Kidney tubule cell (primary cell): ENCODE measurements at regions not wholly inside any gene's neighbourhood (a gene's known extent, or its start where the extent isn't known, plus 50 kb on each side); places are given as distances from the start of the nearest gene placed in this dataset.
"Not testable (repeated sequence)": the region's sequence is repeated elsewhere in the genome, so short reads cannot be mapped to it uniquely, and the experiment has no call there.

Experiments
- DNase-seq: peaks from one replicate; pipeline ENCODE4 v3.0.0-alpha.2; 2018; ENCODE audit warnings: low spot score

DNA sequence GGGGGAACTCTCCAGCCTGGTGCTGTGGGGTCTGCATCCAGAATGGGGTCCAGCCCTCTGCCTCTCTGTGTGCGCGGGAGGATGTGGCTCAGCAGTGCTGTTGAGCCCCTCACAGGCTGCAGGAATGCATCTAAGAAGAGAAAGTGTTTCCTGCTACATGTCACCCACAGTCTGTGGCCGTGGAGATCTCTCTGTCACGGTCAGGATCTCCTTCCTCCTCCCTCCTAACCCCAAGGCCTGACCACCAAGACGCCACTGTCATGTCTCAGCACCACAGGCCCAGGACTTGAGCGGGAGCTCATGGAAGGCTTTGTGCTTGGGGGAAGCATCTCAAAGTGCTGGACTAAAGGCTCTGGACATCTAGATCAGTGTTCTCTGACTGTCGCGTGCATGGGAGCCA is 90.1 kb downstream of the SREK1 start:
- DNase-seq = no peak

DNA sequence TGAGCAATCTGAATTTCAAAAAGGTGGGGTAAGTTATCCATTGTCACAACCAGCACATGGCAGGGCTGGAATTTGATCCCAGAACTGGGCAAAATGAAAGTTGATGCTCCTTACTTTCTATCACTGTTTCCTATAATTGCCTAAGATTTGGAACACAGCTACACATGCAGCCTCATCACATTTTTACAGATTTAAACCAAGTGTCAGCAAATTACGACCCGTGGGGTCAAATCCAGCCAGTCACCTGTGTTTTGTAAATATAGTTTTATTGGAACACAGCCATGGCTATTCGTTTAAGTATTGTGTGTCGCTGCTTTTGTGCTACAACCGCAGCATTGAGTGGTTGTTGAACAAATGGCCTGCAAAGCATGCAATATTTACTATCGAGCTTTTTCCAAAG is 94.3 kb downstream of the SREK1 start:
- DNase-seq = no peak

DNA sequence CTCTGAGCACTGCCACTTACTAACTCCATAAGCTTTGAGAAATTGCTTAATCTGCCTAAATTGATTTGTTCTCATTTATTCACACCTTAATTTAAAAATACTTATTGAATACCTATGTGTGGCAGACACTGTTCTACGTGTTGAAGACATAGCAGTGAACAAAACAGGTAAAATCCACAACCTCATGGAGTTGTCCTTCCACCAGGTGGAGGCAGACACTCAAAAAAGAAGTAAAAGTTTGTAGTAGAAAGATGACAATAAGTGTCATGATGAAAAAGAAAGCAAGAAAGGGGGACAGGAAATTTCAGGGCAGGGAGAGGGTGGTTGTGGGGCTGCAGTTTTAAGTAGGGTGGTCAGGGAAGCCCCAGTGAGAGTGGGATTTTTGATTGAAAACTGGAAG is 94.9 kb downstream of the SREK1 start:
- DNase-seq = peak; percentile 15

DNA sequence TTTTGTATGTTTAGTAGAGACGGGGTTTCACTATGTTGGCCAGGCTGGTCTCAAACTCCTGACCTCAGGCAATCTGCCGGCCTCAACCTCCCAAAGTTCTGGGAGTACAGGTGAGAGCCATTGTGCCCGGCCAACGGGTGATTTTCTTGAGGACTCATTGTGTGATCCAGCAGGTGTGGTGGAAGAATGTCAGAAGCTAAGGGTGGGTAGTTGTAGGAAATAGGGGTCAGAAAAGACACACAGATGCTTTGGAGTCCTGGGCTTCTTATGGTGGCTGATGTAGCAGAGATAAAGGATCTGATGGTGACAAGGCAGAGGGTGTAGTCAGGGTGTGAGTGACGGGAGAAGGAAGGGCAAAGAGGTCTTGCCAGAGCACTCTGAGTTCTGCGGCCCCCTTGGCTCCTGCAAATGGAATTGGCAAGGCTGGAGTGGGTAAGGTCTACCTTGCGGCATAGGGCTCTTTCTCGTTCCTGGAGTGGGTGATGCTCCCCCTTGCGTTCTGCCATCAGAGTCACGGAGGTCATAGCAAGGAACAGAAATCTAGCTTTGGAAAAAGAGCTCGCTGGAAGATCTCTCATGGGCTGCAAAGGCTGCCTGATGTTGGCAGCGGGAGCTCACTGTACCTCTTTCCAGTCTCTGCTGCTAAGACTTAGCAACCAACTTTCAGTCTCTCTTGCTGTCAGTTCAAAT is 97.2 kb downstream of the SREK1 start:
- no peak for DNase-seq

DNA sequence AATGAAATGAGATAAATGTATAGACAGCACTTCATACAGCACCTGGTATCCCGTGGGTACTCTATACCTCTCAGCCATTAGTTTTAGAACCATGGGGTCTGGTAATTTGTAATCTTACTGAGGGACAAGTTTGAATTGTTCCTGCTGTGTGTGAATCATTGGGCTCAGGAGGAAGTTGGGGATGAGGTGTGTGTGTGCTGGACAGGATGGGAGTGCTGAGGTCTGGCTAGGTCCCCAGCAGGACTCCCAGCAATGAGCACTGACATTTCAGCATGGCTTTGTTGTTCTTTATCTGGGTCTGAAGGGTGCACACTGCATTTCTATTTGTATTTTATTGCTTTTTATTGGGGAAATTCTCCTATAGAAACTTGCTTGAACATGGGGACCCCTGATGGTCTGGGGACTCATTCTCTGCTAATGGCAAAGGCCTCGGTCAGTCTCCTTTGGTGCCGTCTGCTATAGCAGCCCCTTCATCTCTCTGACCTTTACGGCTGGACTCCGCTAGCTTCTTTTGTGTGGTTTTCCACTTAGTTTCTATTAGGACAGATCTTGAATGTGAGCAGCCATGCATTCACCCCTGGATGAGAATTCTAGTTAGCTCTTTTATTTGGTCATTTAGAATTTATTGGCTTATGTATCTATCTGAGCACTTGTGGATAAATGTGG is 98.1 kb downstream of the SREK1 start:
- peak; percentile 43 for DNase-seq

DNA sequence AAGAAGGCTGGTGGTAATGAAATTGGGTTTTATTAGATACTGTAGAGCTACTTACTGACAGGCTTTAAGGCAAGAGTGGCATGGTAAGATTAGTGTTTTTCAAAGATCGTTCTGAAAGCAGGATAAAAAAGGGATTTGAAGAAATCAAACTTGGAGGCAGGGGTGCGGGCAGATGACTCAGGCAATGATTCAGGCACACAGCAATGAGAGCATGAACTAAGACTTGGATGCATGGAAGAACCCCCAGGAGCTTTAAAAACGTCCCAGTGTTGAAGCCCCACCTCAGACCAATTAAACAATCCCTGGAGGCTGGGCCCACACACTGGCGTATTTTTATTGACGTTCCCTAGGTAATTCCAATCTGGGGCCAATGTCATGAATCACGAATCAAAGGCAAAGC is 102.5 kb downstream of the SREK1 start:
- DNase-seq = peak; percentile 25

DNA sequence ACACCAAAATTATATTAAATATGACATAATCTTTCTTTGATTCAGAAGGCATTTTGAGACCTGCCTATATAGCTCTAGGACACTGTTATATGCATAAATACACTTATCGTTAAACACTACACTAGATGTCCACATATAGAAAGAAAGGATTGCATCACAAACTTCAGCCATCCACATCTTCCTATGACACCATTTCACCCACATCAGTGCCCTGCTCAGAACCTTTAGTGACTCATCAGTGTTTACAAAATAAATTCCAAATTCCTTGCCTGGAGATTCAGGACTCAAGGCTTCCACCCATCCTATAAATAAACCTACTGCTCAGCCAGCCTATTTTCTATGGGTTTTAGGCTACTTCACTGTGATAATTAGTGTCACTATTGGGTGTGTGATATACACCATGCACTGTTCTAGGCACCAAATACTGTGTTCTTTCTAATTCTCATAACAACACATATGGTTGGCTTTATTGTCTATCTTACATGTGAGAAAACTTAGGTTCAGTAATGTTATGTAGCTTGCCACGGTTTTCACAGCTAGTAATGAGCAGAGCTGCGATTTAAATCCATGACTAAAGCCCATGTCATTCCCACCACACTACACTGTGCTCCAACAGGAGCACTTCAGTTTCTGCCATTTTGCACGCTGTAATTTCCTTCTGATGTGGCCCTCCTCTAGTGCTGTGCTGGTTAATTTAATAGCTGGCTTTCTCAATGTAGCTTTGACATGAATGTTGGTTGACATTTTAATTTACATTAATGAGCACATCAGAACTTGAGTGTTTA is 103.3 kb downstream of the SREK1 start:
- peak; percentile 65 for DNase-seq

DNA sequence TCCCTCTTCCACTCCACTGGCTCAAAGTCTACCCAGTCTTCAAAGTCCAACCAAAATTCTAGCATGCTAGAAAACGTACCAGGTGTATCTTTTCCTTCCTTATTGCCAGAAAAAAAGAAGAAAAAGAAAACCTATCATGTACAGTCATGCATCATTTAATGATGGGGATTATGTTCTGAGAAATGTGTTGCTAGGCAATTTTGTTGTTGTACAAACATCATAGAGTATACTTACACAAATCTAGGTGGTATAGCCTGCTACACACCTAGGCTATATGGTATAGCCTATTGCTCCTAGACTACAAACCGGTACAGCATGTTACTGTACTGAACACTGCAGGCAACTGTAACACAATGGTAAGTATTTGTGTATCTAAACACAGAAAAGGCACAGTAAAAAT is 104.8 kb downstream of the SREK1 start:
- no peak for DNase-seq

DNA sequence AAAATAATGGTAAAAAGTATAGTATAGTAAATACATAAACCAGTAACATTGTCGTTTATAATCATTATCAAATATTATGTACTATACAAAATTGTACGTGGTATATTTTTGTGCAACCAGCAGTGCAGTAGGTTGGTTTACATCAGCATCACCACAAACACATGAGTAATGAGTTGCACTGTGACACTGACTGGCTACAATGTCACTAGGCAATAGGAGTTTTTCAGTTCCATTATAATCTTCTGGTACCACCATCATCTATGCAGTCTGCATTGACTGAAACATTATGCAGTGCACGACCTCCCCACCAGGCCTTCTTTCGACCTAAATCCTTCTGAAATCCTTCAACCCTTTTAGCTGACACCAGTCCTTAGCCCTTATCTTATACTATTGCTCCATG is 105.8 kb downstream of the SREK1 start:
- DNase-seq = no peak

DNA sequence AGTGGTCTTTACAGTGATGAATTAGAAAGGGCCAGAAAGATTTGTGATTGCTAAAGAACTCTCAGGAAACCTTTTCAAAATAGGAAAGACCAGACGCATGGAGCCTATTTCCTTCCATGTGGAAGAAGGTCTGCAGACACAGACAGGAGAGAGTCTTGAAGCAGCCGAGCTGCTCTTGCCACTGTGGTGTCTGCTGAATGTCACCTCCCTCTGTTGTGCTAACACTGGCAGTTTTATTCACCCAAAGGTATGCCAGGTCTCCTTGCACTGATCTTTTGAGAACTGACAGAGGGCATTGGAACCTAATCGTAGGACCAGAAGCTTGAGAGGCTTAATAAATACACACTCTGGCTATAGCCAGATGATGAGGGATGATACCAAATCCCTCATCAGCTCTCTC is 108.7 kb downstream of the SREK1 start:
- DNase-seq = no peak

DNA sequence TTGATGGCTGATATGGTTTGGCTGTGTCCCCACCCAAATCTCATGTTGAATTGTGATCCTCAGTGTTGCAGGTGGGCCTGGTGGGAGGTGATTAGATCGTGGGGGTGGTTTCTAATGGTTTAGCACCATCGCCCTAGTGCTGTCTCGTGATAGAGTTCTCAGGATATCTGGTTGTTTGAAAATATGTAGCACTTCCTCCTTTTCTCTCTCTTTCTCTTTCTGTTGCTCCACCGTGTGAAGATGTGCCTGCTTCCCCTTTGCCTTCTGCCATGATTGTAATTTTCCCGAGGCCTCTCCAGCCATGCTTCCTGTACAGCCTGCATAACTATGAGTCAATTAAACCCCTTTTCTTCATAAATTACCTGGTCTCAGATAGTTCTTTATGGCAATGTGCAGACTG is 111.6 kb downstream of the SREK1 start:
- no peak for DNase-seq

DNA sequence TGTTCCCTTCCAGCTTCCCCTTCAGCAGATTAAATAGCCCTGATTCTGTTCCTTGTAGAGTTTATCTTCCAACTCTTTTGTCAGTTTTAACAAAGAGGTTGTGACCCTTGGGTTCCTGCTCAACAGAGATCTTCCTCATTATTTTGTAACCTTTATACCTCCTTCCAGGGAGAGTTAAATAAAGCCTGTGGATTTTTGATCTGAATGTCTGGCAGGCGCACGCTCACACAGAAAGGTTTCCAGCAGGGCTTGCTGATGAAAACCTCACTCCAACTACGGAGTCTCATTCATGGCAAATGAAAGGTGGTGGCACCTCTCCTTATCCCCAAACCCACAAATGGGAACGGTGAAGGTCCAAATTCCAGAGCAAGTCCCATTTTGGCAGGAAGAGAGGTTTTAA is 129.0 kb downstream of the SREK1 start:
- no peak for DNase-seq

DNA sequence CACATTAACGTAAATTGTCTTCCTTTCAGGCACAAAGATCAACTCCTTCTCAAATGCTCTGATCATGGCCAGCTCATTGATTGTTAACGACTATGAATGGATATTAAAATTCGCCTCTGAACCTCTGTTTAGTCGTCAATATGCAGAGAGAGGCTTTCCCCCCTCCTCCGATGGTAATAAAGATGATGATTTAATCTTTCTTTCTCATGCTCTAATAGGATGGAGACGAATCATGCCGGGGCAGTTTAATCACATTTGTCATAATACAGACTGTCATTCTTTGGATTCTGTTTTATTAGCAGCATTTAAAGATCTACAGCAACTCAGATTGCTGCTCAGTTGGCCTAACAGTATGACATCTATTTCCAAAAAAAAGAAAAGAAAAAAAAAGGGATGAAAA is 132.9 kb downstream of the SREK1 start:
- no peak for DNase-seq

DNA sequence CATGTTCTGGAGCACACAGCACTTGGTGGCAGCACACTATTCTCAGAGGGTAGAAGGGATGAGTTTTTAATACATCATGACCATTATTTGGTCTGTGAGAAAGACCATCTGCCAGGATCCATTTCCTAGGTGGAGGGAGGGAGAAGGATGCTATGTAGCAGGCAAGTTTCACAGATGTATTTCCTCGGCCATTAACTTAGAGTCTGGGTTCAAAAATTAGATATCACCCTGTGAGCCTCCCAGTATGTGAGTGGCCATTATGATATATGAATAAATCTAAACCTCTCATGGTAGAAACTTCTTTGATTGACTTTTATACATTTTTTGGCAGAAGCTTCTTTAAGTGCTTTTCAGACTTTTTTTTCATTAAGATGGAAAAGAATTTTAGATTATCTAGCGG is 133.9 kb downstream of the SREK1 start:
- no peak for DNase-seq

DNA sequence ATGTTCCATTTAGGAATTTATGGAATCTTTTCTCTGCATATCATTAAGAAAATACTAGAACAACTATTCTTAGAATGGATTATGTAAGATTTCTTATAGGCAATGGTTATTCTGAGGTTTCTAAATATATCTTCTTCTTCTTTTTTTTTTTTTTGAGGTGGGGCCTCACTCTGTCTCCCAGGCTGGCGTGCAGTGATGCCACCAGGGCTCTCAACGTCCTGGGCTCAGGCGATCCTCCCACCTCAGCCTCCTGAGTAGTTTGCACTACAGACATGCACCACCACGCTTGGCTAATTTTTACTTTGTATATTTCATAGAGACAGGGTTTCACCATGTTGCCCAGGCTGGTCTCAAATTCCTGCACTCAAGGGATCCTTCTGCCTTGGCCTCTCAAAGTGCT is 137.2 kb downstream of the SREK1 start:
- no peak for DNase-seq

DNA sequence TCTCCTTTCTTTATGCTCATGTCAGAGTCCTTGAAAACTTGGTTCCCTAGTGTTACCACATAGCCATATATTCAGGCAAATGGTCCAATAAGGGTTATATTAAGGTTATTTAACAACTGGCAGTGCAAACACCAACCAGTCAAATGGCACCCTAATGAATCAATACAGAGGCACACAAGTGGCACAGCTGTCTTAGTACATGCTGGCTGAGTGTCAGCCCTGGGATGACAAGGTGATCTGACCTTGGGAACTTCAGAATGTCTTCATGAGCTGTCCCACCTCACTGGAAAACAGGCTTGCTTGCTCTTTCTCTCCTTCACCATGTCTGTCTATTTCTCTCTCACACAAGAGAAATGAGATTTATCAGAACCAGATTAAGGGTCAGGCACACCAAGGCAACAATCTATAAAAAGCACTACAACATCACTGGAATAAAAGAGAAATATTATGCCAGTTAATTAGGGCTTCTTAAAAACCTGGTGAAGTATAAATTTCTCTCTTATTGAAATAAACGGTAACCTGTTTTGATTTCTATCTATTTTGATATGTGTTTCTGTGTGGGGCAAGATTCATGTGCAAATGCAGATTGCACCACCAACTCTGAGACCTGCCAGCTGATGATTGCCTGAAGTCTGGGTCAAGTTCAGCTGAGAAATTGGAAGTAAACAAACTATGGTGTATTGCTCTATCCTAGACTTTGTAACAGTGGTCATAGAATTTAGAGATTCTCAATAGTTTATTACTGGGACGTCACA is 140.7 kb downstream of the SREK1 start:
- no peak for DNase-seq

DNA sequence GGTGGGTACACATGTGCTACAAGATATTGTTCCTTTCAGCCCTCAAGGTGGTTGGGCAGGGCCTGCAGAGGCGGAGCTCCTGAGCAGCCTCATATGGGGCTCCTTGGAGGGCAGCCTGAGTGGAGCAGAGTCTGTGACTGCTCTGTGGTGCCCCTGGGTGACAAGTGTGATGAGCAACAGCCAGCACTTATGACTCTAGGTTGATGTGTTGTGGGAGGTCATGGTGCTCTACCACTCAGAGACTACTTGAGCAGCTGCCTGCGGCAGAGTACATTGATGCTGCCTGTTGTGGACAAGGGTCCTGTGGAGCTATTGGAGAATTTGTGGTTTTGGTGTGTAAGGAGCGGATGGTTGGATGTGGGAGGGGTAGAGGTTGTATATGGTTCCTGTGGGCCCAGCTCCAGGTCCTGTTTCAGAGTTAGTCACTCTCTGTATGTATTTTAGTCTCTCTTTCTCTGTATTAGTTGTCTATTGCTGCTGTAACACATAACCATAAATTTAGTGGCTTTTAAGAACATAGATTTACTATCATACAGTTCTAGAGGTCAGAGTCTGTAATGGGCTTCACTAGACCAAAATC is 141.3 kb downstream of the SREK1 start:
- DNase-seq = no peak

DNA sequence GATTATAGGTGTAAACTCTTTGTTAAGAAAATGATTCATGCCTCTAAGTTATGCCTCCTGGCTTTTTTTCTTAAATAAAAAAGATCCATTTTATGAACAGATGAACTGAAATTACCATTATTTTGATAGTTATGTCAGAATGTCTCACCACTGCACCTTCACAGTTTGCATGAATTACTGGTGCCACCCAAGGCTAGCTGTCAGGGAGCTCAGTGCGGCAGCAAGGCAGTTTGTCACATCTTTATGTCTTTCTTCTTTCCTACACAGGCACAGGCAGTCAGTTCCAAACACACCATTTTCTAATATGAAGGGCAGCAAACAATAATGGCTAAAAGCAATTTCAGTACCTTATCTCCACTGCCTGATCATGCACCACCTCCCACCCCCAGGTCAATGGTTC is 147.7 kb downstream of the SREK1 start:
- no peak for DNase-seq

DNA sequence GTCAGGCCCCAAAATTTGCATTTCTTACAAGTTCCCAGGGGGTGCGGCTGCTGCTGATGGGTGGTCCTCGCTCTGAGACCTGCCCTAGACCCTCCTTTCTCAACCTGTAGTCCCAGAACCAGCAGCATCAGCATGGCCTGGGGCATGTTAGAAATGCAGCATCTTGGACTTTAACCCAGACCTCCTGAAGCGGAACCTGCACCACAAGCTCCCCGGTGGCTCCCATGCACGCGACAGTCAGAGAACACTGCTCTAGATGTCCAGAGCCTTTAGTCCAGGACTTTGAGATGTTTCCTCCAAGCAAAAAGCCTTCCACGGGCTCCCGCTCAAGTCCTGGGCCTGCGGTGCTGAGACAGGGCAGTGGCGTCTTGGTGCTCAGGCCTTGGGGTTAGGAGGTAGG is 149.8 kb downstream of the SREK1 start:
- not testable (repeated sequence) for DNase-seq

DNA sequence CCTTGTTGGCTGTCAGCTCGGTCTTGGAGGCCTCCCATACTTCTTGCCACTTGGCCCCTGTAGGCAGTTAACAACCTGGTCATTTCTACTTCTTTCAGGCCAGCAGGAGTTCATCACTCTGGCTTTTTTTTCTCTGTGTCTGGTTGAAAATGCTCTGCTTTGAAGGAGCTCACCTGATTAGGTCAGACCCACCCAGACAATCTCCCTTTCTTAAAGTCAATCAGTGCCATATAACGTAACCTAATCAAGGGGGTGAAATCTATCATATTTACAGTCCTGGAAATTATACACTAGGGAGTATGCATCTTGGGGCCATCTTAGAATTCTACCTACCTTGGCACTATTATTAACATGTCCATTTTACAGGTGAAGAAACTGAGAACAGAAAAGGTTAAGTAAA is 155.4 kb downstream of the SREK1 start:
- DNase-seq = no peak

DNA sequence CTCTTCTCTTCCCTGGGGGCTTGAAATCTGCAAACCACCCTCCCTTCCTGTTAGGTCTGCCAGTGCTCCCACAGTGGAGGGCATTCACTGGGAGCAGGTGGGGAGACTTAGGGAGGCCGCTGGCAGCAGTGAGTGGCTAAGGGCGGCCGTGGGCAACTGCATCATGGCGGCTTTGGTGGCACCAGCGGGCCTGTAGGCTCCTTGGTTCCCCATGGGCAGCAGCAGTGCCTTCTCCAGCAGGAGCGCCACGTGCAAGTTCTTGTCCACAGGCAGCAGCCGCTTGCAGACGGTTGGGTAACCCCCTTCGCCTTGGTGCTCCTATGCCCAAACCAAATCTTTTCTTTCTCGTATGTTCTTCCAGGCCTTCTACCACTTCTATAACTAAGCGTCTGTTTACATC is 158.2 kb downstream of the SREK1 start:
- DNase-seq = no peak
